ENCODE measurements at regions not wholly inside any gene's neighbourhood (a gene's known extent, or its start where the extent isn't known, plus 50 kb on each side); places are given as distances from the start of the nearest gene placed in this dataset.
"Not testable (repeated sequence)": the region's sequence is repeated elsewhere in the genome, so short reads cannot be mapped to it uniquely, and the experiment has no call there.

DNA sequence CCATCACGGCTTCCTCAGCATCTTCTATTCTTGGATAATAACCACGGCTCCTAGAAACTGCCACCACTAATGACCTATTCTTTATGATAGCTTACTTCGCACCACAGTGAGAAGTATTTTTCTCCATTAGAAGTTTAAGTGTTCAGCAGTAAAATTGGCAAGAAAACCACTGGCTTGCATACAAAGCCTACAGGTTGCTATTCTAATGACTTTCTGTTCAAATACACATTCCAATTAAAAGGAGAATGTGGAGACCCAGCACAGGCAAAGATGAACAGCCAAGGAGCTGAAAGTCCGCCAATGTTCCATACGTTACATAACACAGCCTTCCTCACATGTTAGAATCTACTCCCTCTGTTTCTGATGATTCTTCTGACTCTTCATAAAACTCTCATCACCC, 875.0 kb upstream of the PRKX start:
- FAIRE-seq = no peak
- no peak for DNase-seq (ENCODE audit: low spot score)

- FAIRE-seq = no peak
- DNase-seq (ENCODE audit: low spot score) = no peak
These were observed 874.6 kb upstream of the PRKX start for GRCh38 chrX:4588056-4588455.

DNA sequence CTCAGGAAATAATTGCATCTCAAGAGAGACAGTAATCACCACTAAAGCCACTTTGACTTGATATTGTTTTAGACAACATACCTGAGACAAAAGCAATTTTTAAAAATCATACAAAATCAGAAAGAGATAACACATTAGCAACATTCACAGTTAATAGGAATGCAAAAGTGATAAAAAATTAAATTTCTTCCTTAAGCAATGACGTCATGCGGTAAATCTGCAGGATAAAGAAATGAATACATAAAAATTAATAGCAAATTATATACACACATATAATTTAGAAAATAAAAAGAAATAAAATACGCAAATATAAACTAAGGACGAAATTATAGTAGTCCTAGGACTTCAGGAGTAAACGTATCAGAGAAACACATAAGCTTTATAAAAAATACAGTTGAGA, 866.5 kb upstream of the PRKX start:
- no peak for DNase-seq (ENCODE audit: low spot score)
- FAIRE-seq = no peak

- no peak for DNase-seq (ENCODE audit: low spot score)
- FAIRE-seq = no peak
These were observed 866.0 kb upstream of the PRKX start for GRCh38 chrX:4579480-4579879.

- no peak for FAIRE-seq
- no peak for DNase-seq (ENCODE audit: low spot score)
These were observed 859.2 kb upstream of the PRKX start for GRCh38 chrX:4572691-4573090.

- FAIRE-seq = no peak
These were observed 856.7 kb upstream of the PRKX start for GRCh38 chrX:4570151-4570550.

DNA sequence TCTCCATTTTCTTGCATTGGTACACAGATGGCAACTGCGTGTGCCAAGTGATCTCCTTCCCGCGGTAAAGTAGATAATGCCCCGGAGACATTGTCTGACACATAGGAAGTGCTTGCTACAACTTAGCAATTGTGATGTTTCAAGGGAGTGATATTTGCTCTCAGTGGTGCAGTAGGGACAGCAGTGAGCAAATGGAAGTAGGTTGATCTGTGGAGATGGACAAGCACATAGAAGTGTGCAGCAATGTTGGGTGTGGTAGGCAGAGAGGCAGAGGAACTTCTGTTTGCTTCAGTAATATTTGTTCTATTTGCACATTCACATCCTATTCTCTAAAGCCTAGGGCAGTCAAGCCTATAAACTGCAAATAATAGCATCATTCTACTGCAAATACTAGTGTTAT, 846.7 kb upstream of the PRKX start:
- DNase-seq (ENCODE audit: low spot score) (no peak), FAIRE-seq (no peak)

More at GRCh38 chrX:4570151-4570550, 856.7 kb upstream of the PRKX start:
- DNase-seq (ENCODE audit: low spot score) = no peak

- FAIRE-seq = no peak
- DNase-seq (ENCODE audit: low spot score) = no peak
These were observed 836.6 kb upstream of the PRKX start for GRCh38 chrX:4550018-4550417.

- DNase-seq (ENCODE audit: low spot score) (peak; percentile 4), FAIRE-seq (no peak)
These were observed 833.9 kb upstream of the PRKX start for GRCh38 chrX:4547213-4547836.

DNA sequence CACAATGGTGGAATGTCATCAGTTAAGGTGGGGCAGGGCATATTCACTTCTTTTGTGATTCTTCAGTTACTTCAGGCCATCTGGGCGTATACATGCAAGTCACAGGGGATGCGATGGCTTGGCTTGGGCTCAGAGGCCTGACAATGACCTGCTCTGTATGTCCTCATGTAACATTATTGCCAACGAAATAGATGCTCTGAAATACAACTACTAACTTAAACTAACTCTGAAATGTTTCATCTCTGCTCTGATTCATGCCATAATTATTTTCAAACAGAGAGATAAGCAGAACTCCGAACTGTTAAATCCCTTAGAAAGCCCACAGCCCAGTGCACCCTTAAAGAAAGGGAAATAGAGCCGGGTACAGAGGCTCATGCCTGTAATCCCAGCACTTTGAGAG, 832.7 kb upstream of the PRKX start:
- DNase-seq (ENCODE audit: low spot score); FAIRE-seq: not testable (repeated sequence)

DNA sequence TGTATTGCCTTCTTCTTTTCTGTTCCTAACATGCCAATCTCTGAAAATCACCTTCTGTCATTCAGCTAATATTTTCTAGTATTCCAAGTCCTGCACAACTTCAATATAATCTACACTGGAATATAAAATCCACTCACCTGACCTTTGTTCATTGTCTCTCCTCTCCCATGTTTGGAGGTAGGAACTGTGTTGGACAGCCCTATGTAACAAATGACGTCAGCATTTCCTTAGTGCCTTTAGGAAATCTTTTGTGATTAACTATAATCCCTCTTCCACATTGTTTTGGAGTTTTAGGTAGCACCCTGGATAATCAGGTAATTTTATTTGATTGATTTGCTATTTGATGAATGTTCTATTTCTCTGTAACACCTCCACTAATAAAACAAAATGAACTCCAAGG, 814.8 kb upstream of the PRKX start:
- FAIRE-seq = no peak

GRCh38 chrX:4485912-4486311, 772.5 kb upstream of the PRKX start:
- DNase-seq (ENCODE audit: low spot score) (no peak), FAIRE-seq (no peak)

More for the DNA sequence above, 814.8 kb upstream of the PRKX start:
- no peak for DNase-seq (ENCODE audit: low spot score)

DNA sequence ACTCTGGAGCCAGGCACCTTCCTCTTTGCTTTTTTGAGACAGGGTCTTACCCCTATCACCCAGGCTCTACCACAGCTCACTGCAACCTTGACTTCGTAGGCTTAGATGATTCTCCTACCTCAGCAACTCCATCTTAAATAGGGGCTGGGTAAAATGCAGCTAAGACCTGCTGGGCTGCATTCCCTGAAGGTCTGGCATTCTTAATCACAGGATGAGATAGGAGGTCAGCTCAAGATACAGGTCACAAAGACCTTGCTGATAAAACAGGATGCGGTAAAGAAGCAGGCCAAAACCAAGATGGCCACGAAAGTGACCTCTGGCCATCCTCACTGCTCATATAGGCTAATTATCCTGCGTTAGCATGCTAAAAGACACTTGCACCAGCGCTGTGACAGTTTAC, 770.8 kb upstream of the PRKX start:
- DNase-seq (ENCODE audit: low spot score) (no peak), FAIRE-seq (no peak)

DNA sequence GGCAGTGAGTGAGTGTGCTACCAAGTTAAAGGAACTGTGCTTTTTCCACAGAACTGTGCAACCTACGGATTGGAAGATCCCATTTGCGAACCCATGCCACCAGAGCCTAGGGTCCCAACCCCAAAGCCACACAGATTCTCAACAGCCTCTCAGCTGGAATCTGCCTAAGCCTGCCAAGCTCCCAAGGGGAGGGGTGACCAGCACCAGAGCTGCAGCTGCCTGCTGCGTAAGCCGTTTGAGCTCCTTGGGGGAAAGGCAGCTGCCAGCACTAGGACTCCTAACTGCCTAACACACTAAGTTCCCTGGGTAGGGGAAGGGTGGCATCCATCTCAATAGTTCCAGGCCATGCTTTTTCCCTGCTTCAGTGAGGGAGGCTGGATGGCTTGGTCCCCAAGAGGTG, 738.1 kb upstream of the PRKX start:
- DNase-seq (ENCODE audit: low spot score) = no peak
- no peak for FAIRE-seq

DNA sequence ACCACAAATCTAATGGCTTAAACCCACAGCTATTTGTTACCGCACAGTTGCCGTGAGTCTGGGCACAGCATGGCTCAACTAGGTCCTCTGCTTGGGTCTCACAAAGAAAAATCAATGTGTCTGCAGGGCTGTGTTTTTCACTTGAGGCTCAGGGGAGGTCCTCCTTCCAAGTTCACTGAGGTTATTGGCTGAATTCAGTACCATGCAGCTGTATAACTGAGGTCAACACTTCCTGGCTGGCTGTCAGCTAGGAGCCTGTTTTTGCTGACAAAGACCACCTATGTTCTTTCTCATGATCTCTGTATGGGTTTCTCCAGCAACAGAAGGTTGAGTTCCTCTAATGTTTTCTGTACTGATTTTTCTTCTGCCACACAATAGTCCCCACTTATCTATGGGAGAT, 736.7 kb upstream of the PRKX start:
- DNase-seq (ENCODE audit: low spot score) = no peak
- FAIRE-seq = no peak

DNA sequence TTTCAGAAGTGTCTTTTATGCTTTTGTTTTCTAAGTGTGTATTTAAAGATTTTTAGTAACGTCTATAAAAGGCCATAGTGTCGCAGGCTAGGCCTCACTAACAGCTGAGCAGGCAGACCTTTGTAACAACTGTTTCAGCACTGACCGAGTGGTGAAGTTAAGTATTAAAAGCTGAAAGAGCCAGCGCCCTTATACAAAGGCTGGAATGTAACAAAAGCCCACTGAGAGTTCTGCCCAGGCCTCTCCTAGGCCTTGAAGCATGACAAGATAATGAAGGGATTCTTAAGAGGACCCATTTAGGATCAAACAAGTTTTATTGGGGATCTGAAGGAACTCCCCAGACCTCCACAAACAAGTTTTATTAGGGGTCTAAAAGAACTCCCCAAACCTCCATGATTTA, 722.5 kb upstream of the PRKX start:
- no peak for FAIRE-seq
- DNase-seq (ENCODE audit: low spot score) = no peak

DNA sequence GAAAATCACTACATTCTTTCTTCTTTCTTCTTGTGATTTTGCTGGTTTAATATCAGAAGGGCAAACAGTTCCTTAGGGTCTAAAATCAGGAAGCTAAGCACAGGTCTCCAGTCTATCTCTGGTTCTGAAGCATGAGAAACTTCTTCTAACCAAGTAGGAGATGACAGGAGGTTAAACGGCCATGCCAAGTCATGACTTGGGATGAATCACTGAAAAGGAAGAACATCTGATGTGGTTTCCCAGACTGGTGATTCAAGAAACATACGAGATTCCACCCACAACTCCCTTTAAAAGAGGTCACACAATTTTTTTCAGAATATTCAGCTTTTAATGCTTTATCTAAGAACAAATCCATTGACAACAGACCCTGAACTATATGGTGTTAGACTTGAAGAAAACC, 684.0 kb upstream of the PRKX start:
- DNase-seq (ENCODE audit: low spot score) = no peak

GRCh38 chrX:4382273-4382672, 668.8 kb upstream of the PRKX start:
- FAIRE-seq (no peak), DNase-seq (ENCODE audit: low spot score) (no peak)

More for the DNA sequence above, 684.0 kb upstream of the PRKX start:
- no peak for FAIRE-seq

- no peak for DNase-seq (ENCODE audit: low spot score)
- no peak for FAIRE-seq
These were observed 667.3 kb upstream of the PRKX start for GRCh38 chrX:4380710-4381109.

GRCh38 chrX:4379071-4379470, 665.6 kb upstream of the PRKX start:
- FAIRE-seq = no peak
- DNase-seq (ENCODE audit: low spot score) = no peak

- DNase-seq (ENCODE audit: low spot score) (no peak), FAIRE-seq (no peak)
These were observed 660.3 kb upstream of the PRKX start for GRCh38 chrX:4373791-4374190.

DNA sequence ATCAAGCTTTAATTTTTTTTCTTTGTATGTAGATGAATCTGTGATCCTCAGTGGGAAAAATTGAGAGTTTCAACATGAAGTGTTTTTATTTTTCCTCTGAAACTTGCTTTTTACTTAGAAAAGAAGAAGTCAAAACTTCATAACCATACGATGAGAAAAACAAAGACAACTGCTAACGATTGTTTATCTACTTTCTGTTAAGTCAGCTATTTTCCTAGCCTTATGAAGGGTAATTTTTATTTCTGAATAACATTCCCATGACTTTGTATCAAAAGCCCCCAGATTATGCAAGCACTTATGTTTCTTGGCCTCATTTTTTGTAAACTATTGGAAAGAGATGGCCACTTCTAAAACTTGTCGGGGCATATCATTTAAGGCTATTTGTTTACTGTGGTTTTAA, 645.1 kb upstream of the PRKX start:
- FAIRE-seq (no peak), DNase-seq (ENCODE audit: low spot score) (no peak)

GRCh38 chrX:4322916-4323315, 609.5 kb upstream of the PRKX start:
- FAIRE-seq (no peak), DNase-seq (ENCODE audit: low spot score) (no peak)

- peak; percentile 0 for DNase-seq (ENCODE audit: low spot score)
- no peak for FAIRE-seq
These were observed 607.0 kb upstream of the PRKX start for GRCh38 chrX:4320436-4320947.

Measured in urothelium cell line (cell line).